ENCODE measurements at regions not wholly inside any gene's neighbourhood (a gene's known extent, or its start where the extent isn't known, plus 50 kb on each side); places are given as distances from the start of the nearest gene placed in this dataset.

DNA sequence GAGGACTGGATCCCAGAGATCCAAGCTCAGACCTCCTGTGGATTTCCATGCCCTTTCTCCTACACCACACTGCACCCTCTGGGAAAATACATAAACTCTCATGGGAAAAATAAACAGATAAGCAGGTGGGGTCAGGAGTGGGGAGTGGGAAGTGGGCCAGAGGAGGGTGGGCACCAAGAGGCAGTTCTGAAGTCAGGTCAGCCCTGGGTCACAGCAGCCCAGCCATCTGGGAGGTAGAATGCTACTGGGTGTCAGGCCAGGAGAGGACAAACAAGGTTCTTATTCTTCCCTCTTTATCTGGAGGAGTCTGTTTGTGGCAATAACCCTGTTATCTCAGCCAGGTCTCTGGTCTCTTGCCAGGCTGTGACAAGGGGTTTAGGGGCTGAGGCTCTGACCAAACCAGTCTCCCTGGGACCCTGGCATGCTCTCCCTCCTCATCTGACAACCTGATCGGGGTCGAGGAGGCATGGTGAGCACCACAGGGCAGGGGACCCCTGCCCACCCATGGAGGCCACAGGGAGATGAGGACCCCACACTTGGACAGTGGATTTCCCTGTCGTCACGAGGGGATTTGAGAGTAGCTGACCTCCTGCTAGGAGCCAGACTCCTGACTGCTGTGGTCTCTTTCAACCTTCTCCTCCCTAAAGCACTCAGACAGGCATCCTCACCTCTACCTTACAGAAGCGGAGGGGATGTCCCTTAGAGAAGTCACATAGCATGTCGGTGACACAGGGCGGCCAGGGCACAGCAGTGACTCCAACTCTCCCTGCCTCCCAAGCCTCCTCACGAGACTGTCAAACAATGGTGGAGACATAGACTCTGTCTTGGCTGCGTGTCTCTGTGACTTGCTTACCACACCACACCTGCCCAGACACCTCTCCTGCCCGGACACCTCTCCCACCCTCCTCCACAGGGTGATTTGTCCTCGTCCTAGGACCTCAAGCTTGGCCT lies 51.3 kb upstream of the IFFO2 start (continued):
- TF ChIP-seq, protein P1, sequence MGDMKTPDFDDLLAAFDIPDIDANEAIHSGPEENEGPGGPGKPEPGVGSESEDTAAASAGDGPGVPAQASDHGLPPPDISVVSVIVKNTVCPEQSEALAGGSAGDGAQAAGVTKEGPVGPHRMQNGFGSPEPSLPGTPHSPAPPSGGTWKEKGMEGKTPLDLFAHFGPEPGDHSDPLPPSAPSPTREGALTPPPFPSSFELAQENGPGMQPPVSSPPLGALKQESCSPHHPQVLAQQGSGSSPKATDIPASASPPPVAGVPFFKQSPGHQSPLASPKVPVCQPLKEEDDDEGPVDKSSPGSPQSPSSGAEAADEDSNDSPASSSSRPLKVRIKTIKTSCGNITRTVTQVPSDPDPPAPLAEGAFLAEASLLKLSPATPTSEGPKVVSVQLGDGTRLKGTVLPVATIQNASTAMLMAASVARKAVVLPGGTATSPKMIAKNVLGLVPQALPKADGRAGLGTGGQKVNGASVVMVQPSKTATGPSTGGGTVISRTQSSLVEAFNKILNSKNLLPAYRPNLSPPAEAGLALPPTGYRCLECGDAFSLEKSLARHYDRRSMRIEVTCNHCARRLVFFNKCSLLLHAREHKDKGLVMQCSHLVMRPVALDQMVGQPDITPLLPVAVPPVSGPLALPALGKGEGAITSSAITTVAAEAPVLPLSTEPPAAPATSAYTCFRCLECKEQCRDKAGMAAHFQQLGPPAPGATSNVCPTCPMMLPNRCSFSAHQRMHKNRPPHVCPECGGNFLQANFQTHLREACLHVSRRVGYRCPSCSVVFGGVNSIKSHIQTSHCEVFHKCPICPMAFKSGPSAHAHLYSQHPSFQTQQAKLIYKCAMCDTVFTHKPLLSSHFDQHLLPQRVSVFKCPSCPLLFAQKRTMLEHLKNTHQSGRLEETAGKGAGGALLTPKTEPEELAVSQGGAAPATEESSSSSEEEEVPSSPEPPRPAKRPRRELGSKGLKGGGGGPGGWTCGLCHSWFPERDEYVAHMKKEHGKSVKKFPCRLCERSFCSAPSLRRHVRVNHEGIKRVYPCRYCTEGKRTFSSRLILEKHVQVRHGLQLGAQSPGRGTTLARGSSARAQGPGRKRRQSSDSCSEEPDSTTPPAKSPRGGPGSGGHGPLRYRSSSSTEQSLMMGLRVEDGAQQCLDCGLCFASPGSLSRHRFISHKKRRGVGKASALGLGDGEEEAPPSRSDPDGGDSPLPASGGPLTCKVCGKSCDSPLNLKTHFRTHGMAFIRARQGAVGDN (CRISPR knock-in tag; IDR thresholded peaks at IDR 0.05): peak; percentile 22; the same call in 1 of the 2 replicates
- TF ChIP-seq HNRNPL (IDR thresholded peaks at IDR 0.05; ENCODE audit: low read depth, low read length) (peak; percentile 69; the same call in 1 of the 2 replicates), HNF4G (IDR thresholded peaks at IDR 0.05; ENCODE audit: borderline replicate concordance, low read depth, low read length) (no peak), HNF4G (CRISPR knock-in tag; IDR thresholded peaks at IDR 0.05; ENCODE audit: borderline replicate concordance, low read depth) (no peak), TARDBP (CRISPR knock-in tag; IDR thresholded peaks at IDR 0.05) (no peak), ELF1 (CRISPR knock-in tag; IDR thresholded peaks at IDR 0.05) (no peak), ATAD3A (CRISPR knock-in tag; IDR thresholded peaks at IDR 0.05) (no peak), TAF15 (IDR thresholded peaks at IDR 0.05; ENCODE audit: low read depth, low read length, poor library complexity, severe bottlenecking) (no peak), NR2F6 (IDR thresholded peaks at IDR 0.05) (no peak), NR2F6 (CRISPR knock-in tag; IDR thresholded peaks at IDR 0.05) (peak; percentile 24; the same call in 1 of the 2 replicates)
- TF ChIP-seq, protein P2, sequence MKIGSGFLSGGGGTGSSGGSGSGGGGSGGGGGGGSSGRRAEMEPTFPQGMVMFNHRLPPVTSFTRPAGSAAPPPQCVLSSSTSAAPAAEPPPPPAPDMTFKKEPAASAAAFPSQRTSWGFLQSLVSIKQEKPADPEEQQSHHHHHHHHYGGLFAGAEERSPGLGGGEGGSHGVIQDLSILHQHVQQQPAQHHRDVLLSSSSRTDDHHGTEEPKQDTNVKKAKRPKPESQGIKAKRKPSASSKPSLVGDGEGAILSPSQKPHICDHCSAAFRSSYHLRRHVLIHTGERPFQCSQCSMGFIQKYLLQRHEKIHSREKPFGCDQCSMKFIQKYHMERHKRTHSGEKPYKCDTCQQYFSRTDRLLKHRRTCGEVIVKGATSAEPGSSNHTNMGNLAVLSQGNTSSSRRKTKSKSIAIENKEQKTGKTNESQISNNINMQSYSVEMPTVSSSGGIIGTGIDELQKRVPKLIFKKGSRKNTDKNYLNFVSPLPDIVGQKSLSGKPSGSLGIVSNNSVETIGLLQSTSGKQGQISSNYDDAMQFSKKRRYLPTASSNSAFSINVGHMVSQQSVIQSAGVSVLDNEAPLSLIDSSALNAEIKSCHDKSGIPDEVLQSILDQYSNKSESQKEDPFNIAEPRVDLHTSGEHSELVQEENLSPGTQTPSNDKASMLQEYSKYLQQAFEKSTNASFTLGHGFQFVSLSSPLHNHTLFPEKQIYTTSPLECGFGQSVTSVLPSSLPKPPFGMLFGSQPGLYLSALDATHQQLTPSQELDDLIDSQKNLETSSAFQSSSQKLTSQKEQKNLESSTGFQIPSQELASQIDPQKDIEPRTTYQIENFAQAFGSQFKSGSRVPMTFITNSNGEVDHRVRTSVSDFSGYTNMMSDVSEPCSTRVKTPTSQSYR (CRISPR knock-in tag; IDR thresholded peaks at IDR 0.05; ENCODE audit: borderline replicate concordance): no peak
- TF ChIP-seq, protein P3, sequence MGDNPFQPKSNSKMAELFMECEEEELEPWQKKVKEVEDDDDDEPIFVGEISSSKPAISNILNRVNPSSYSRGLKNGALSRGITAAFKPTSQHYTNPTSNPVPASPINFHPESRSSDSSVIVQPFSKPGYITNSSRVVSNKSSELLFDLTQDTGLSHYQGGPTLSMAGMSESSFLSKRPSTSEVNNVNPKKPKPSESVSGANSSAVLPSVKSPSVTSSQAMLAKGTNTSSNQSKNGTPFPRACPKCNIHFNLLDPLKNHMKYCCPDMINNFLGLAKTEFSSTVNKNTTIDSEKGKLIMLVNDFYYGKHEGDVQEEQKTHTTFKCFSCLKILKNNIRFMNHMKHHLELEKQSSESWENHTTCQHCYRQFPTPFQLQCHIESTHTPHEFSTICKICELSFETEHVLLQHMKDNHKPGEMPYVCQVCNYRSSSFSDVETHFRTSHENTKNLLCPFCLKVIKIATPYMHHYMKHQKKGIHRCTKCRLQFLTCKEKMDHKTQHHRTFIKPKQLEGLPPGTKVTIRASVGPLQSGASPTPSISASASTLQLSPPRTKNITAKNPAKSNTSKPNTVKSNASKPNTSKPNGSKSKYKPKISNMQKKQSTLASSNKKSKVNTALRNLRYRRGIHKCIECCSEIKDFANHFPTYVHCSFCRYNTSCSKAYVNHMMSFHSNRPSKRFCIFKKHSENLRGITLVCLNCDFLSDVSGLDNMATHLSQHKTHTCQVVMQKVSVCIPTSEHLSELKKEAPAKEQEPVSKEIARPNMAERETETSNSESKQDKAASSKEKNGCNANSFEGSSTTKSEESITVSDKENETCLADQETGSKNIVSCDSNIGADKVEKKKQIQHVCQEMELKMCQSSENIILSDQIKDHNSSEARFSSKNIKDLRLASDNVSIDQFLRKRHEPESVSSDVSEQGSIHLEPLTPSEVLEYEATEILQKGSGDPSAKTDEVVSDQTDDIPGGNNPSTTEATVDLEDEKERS (CRISPR knock-in tag; IDR thresholded peaks at IDR 0.05): no peak
- TF ChIP-seq, protein P4, sequence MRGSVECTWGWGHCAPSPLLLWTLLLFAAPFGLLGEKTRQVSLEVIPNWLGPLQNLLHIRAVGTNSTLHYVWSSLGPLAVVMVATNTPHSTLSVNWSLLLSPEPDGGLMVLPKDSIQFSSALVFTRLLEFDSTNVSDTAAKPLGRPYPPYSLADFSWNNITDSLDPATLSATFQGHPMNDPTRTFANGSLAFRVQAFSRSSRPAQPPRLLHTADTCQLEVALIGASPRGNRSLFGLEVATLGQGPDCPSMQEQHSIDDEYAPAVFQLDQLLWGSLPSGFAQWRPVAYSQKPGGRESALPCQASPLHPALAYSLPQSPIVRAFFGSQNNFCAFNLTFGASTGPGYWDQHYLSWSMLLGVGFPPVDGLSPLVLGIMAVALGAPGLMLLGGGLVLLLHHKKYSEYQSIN (CRISPR knock-in tag; IDR thresholded peaks at IDR 0.05; ENCODE audit: borderline replicate concordance): no peak

Data from HepG2 (cell line).